ENCODE measurements at regions not wholly inside any gene's neighbourhood (a gene's known extent, or its start where the extent isn't known, plus 50 kb on each side); places are given as distances from the start of the nearest gene placed in this dataset.

GRCh38 chr9:17018540-17019196 lies 116.2 kb upstream of the CNTLN start:
- DNase-seq, result no peak

- no peak for DNase-seq
Observed at GRCh38 chr9:17017931-17018491, 116.8 kb upstream of the CNTLN start.

GRCh38 chr9:17013891-17014290 lies 120.9 kb upstream of the CNTLN start:
- no peak for DNase-seq

GRCh38 chr9:17013010-17013409 lies 121.8 kb upstream of the CNTLN start:
- no peak for DNase-seq

- DNase-seq, result no peak
Observed at GRCh38 chr9:17011880-17012279, 123.0 kb upstream of the CNTLN start.

GRCh38 chr9:17009071-17009470 lies 125.8 kb upstream of the CNTLN start:
- no peak for DNase-seq

- peak; percentile 58 for DNase-seq
Observed at GRCh38 chr9:17005056-17005823, 129.6 kb upstream of the CNTLN start.

- no peak for DNase-seq
Observed at GRCh38 chr9:17004500-17004899, 130.3 kb upstream of the CNTLN start.

- DNase-seq, result no peak
Observed at GRCh38 chr9:17003576-17004240, 131.1 kb upstream of the CNTLN start.

GRCh38 chr9:16996901-16997491 lies 126.5 kb upstream of the BNC2 start:
- no peak for DNase-seq

GRCh38 chr9:16992138-16992537 lies 121.7 kb upstream of the BNC2 start:
- DNase-seq, result no peak

- DNase-seq, result no peak
Observed at GRCh38 chr9:16987026-16987425, 116.6 kb upstream of the BNC2 start.

- DNase-seq, result no peak
Observed at GRCh38 chr9:16986556-16986955, 116.1 kb upstream of the BNC2 start.

GRCh38 chr9:16985559-16986348 lies 115.3 kb upstream of the BNC2 start:
- no peak for DNase-seq

- DNase-seq, result no peak
Observed at GRCh38 chr9:16982780-16983310, 112.4 kb upstream of the BNC2 start.

GRCh38 chr9:16976427-16976826 lies 106.0 kb upstream of the BNC2 start:
- DNase-seq, result no peak

GRCh38 chr9:16974436-16974835 lies 104.0 kb upstream of the BNC2 start:
- no peak for DNase-seq

GRCh38 chr9:16970321-16970720 lies 99.9 kb upstream of the BNC2 start:
- DNase-seq, result no peak

- DNase-seq, result no peak
Observed at GRCh38 chr9:16964228-16964627, 93.8 kb upstream of the BNC2 start.

- DNase-seq, result no peak
Observed at GRCh38 chr9:16960084-16960483, 89.6 kb upstream of the BNC2 start.

- no peak for DNase-seq
Observed at GRCh38 chr9:16959391-16959790, 88.9 kb upstream of the BNC2 start.

- no peak for DNase-seq
Observed at GRCh38 chr9:16954040-16954439, 83.6 kb upstream of the BNC2 start.
